ENCODE measurements at regions not wholly inside any gene's neighbourhood (a gene's known extent, or its start where the extent isn't known, plus 50 kb on each side); places are given as distances from the start of the nearest gene placed in this dataset.
A peak's percentile ranks its signal among the peaks of the same experiment; 100 is the strongest.
"Not testable (repeated sequence)": the region's sequence is repeated elsewhere in the genome, so short reads cannot be mapped to it uniquely, and the experiment has no call there.

DNA sequence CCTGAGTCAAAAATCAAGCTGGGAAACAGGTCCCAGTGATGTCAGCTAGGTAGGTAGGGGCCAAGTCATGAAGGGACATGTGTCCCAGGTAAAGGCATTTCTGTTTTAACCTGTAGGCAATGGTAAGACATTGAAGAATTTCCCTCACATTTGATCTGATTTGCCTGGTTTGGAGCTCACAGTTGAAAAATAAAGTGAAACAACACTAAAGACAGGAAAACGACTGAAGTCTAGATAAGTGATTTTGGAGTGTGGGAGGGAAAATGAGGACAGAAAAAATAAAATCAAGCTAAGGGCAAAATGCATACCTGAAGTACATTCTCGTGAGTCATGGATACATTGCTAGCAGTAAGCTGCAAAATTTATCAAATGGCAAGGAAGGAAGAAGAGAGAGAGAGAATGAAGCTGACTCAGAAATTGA lies 169.9 kb downstream of the SKIDA1 start:
- FAIRE-seq: no peak
- DNase-seq (ENCODE audit: low read depth): peak; percentile 87
- H3K4me3 ChIP-seq (ENCODE audit: low read depth, low read length): no peak overlapping the region
- no peaks in the 10 kb centered on the region for H3K27me3 ChIP-seq (ENCODE audit: control insufficient read depth, insufficient read depth, low read length)
- TF ChIP-seq CTCF (IDR thresholded peaks at IDR 0.05; ENCODE audit: insufficient read depth, low read length, severe bottlenecking): no peak
- no peaks in the 10 kb centered on the region for H3K36me3 ChIP-seq (ENCODE audit: control insufficient read depth, insufficient read depth, low read length)

DNA sequence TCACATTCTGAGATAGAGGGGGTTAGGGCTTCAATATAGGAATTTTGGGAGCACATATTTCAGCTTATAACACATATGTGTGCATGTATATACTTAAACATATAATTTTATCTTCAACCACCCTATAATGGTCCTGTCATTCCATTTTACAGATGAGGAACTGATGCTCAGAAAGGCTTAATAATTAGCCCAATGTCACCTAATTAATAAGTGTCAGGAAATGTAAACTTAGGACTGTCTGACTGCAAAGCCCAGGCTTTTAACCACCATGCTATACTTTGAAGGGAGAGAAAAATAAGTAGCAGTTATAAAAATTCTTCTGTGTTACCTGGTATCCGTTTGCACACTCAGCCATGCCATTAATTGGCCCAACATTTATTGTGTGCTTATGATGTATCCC lies 172.6 kb downstream of the SKIDA1 start:
- H3K4me3 ChIP-seq (ENCODE audit: low read depth, low read length): no peak overlapping the region
- FAIRE-seq (no peak), DNase-seq (ENCODE audit: low read depth) (no peak)
- H3K27me3 ChIP-seq (ENCODE audit: control insufficient read depth, insufficient read depth, low read length): no peaks in the 10 kb centered on the region
- no peak for TF ChIP-seq CTCF (IDR thresholded peaks at IDR 0.05; ENCODE audit: insufficient read depth, low read length, severe bottlenecking)
- H3K36me3 ChIP-seq (ENCODE audit: control insufficient read depth, insufficient read depth, low read length): no peaks in the 10 kb centered on the region

GRCh38 chr10:21351594-21351993 lies 173.9 kb downstream of the SKIDA1 start:
- DNase-seq (ENCODE audit: low read depth); H3K4me3 ChIP-seq (ENCODE audit: low read depth, low read length); FAIRE-seq; H3K27me3 ChIP-seq (ENCODE audit: control insufficient read depth, insufficient read depth, low read length); H3K36me3 ChIP-seq (ENCODE audit: control insufficient read depth, insufficient read depth, low read length): not testable (repeated sequence)

DNA sequence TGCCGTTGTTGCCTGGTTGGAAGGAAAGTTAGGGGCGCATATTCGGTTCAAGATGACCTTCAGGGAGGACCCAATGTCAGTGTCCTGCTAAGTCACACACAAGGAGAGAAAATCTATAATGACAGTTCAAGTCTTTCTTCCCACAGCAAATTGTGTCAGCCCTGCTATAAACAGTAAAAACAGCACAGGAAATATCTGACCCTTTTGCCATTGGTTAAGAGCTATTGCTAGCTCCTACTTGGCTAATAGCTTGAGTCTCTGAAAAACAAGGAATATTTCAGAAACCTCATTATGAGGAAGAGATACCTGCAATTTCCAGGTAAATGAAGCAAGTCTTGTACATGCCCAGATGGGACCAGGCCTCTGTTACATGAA lies 175.6 kb downstream of the SKIDA1 start:
- no peaks in the 10 kb centered on the region for H3K27me3 ChIP-seq (ENCODE audit: control insufficient read depth, insufficient read depth, low read length)
- no peak overlapping the region for H3K4me3 ChIP-seq (ENCODE audit: low read depth, low read length)
- H3K36me3 ChIP-seq (ENCODE audit: control insufficient read depth, insufficient read depth, low read length): no peaks in the 10 kb centered on the region
- TF ChIP-seq CTCF (IDR thresholded peaks at IDR 0.05; ENCODE audit: insufficient read depth, low read length, severe bottlenecking): no peak
- no peak for DNase-seq (ENCODE audit: low read depth)
- no peak for FAIRE-seq

DNA sequence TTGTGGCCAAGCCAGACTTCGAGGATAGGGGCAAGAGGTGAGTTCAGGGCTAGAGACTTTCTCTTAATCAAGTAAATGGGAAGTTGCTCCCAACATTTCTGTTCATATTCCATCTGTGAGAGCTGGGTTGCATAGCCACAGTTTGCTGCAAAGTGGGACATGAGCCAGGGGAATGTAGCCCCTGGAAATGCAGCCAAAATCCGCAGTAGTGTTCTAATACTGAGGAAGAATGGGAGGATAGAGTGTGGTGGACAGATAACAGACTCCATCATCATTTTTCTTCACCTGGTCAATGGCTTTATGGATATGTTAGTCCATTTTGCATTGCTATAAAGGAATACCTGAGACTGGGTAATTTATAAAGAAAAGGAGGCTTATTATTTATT lies 177.7 kb downstream of the SKIDA1 start:
- TF ChIP-seq CTCF (IDR thresholded peaks at IDR 0.05; ENCODE audit: insufficient read depth, low read length, severe bottlenecking): no peak
- FAIRE-seq: no peak

DNA sequence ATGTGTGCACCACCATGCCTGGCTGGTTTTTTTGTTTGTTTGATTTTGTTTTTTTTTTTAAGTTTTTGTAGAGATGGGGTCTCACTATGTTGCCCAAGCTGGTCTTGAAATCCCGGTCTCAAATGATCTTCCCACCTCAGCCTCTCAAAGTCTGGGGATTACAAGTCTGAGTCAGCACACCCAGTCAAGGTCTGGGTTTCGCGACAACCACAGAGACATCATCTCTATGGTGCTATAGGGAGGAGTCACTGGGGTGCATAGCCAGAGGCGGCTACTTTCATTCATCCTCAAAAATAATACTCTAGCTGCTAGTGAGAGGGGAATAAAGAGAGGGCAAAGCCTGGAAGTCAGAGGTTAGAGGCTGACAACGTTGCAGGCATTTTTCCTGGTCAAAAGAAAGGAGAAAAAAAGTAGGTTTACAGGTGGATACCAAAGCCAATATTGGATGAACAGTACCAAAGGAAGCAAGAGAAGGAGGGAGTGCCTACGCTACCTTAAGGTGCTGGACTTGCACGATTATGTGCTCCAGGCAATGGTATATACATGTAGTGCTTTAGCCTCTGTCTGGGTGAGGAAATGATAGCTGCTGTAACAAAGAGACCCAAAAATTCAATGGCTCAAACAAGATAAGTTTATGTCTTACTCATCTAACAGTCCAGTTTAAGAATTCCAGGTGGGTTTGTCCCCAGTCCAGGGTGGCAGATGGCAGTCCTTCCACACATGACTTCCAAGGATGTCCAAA lies 178.3 kb downstream of the SKIDA1 start:
- Histone ChIP-seq H3K4me3 (ENCODE audit: low read depth, low read length) (no peak overlapping the region), H3K36me3 (ENCODE audit: control insufficient read depth, insufficient read depth, low read length) (no peaks in the 10 kb centered on the region), H3K27me3 (ENCODE audit: control insufficient read depth, insufficient read depth, low read length) (no peaks in the 10 kb centered on the region)
- no peak for FAIRE-seq
- TF ChIP-seq CTCF (IDR thresholded peaks at IDR 0.05; ENCODE audit: insufficient read depth, low read length, severe bottlenecking): no peak
- DNase-seq (ENCODE audit: low read depth): no peak

More for the DNA sequence above, 177.7 kb downstream of the SKIDA1 start:
- DNase-seq (ENCODE audit: low read depth): no peak
- no peaks in the 10 kb centered on the region for H3K27me3 ChIP-seq (ENCODE audit: control insufficient read depth, insufficient read depth, low read length)
- H3K36me3 ChIP-seq (ENCODE audit: control insufficient read depth, insufficient read depth, low read length): no peaks in the 10 kb centered on the region
- H3K4me3 ChIP-seq (ENCODE audit: low read depth, low read length): no peak overlapping the region

Measured in bronchial epithelial cell (primary cell).